GM21619 (cell line): ENCODE measurements at regions not wholly inside any gene's neighbourhood (a gene's known extent, or its start where the extent isn't known, plus 50 kb on each side); places are given as distances from the start of the nearest gene placed in this dataset.
"Not testable (repeated sequence)": the region's sequence is repeated elsewhere in the genome, so short reads cannot be mapped to it uniquely, and the experiment has no call there.

Source experiments
- ATAC-seq: cut with Tn5 transposase; IDR thresholded peaks from one replicate; pipeline ENCODE4 v1.9.1; 2021; ENCODE audit not compliant: unreplicated experiment

DNA sequence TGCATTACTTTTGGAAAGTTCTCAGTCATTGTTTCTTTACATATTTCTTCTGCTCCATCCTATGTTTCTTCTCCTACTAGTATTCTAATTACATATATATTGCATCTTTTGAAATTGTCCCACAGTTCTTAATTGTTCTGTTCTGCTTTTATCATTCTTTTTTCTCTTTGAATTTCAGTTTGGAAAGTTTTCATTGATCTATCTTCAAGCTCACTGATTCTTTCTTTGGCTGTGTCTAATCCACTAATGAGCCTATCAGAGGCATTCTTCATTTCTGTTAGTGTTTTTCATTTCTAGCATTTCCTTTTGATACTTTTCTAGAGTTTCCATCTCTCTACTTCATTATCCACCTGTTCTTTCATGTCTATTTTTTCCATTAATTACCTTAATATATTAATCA is 159.0 kb upstream of the KCNJ15 start:
- no peak for ATAC-seq

DNA sequence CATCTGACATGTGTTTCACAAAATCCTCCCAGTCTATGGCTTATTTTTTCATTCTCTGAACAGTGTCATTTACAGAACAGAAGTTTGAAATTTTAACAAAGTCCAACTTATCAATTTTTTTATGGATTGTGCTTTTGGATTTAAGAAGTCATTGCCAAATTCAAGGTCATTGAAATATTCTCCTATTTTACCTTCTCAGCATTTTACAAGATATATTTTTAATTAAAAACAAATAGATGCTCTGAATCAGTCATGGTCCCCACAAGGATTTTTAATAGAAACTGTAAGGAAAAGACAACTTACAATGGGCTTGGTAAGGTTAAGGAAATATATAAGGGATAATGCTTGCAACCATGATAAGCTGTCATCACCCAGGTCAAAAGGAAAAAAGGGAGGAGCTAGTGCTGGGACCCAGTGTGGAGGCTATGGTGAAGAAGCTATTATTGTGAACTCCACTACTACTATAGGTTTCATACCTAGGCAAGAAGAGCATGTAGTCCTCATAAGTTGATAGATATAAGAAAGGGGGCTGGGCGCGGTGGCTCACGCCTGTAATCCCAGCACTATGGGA is 144.5 kb upstream of the KCNJ15 start:
- ATAC-seq: no peak

GRCh38 chr21:38114717-38115333 is 142.0 kb upstream of the KCNJ15 start:
- no peak for ATAC-seq

- no peak for ATAC-seq
Measured at GRCh38 chr21:38115870-38116269, 140.9 kb upstream of the KCNJ15 start.

DNA sequence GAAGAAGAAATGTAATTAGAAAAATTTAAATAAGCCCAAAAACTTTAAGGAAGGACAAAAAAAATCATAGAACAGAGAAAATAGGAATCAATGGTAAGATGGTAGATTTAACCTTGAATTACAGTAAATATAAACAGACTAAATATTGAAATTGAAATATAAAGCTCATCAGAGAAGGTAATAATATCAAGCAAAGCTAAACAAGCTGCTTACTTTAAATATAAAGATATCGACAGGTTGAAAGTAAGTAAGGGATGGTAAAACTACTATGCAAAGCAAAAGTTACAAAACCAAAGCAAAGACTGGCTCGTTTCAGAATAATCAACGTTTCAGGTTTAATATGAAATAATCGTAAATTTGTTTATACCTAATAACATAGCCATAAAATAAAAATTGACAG is 137.0 kb upstream of the KCNJ15 start:
- ATAC-seq: no peak

GRCh38 chr21:38120679-38120983 is 136.2 kb upstream of the KCNJ15 start:
- ATAC-seq: not testable (repeated sequence)

DNA sequence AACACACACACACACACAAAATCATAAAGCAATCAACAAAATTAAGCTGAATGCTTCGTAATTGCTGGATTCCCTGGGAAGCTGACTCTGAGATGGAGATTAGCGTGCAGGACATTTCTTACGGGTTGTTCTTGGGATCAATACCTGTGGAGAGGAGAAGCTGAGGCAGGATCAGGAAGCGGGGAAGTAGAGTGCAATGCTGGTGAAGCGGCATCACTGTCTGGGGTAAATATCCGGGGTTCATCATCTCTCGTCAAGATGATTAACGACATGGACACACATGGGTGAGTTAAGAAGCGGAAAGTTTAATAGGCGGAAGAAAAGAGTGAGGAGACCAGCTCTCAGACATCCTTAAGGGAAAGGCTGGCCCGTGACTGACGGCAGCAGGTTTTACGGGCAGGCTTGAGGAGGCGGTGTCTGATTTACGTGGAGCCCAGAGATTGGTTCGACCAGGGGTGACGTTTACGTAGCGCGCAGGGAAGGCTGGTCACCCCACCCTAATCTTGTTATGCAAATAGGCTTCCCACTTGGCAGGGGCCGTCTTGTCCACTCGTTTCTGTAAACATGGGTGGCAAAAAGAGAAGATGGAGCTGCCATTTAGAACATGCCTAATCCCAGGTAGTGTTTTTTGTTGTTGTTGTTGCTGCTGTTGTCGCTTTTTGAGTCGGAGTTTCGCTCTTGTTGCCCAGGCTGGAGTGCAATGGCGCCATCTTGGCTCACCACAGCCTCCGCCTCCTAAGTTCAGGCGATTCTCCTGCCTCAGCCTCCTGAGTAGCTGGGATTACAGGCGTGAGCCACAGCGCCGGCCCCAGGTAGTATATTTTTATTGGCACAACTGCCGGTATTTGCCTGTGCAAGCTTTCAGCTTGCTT is 135.6 kb upstream of the KCNJ15 start:
- ATAC-seq: no peak

DNA sequence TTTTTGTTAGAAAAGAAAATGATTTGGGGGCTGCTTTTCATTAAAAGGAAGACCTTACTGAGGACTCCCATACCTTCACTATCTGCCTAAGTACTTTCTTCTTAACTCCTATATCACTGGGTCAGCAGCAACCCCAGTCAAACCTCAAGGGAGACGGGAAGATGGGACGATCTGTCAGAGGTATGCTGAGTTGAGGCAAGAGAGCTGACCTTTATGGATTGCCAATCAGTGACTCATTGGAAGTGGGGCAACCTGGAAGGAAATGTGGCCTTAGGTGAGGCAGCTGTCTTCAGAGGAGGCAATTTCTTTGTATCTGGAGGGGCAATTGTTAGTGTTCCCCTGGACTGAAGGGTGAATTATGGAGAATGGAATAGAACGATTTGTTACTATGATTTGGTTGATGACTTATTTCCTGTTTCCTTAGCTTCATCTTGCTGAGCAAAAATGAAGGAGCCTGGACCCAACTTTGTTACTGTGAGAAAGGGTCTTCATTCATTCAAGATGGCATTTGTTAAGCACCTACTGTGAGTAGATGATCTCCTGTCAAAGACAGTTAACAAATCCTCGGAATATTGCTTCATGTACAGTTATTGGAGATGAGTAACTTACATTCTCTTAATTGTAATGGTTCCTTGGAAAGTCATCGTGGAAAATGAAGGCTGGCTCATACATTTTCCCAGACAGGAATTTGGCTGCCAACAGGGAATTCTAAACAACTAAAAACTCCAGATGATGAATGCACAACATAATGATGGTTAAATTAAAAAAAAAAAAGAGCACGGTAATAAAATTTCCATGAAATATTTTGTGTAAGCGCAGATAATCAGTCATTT is 134.7 kb upstream of the KCNJ15 start:
- no peak for ATAC-seq

- ATAC-seq: no peak
Measured at GRCh38 chr21:38123626-38124025, 133.2 kb upstream of the KCNJ15 start.

DNA sequence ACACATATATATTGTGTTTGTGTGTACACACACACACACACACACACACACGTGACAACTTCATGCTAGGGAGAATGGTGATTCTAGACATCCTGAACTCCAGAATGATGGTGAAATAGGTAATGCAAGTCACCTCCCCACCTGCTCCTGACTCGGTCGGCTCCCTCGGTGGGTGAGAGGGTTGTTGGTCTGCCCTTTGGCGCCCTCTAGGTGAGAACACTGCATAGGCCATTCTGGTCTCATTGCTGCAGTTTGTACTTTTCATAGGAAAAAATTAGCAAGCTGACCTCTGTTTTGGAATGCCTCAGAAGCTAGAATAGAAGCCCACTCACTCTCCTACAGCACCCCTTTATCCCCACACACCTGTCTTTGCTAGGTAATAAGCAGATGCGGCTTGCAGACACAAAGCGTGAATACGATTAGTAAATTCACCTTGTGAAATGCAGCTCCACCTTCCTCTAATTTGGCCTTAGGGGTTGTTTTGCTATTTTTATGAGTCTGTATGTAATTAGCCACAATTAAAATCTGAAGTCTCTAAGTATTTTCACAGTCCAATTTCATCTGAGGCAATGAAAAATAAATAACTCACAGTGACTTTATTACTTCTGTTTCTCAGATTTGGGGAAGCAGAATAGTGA is 130.0 kb upstream of the KCNJ15 start:
- peak; percentile 53 for ATAC-seq

GRCh38 chr21:38129711-38130110 is 127.1 kb upstream of the KCNJ15 start:
- ATAC-seq: no peak

DNA sequence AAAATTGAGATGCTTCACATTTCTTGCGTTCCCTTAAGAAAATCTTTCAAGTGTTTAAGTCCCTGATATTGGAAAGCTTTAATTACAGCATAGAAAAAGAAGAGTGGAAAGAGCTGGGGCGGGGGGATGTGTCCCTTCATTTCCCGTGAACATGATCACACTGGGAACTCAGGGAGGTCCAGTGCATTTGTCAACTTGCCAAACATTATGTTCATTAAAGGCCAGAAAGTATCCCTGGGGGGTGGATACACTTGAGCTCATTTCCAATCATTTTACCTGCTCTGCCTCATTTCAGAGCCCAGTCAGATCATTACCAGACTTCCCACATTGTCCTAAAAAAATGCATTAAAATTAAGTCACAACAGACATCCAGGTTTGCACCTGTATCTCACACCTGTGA is 123.6 kb upstream of the KCNJ15 start:
- ATAC-seq: no peak

DNA sequence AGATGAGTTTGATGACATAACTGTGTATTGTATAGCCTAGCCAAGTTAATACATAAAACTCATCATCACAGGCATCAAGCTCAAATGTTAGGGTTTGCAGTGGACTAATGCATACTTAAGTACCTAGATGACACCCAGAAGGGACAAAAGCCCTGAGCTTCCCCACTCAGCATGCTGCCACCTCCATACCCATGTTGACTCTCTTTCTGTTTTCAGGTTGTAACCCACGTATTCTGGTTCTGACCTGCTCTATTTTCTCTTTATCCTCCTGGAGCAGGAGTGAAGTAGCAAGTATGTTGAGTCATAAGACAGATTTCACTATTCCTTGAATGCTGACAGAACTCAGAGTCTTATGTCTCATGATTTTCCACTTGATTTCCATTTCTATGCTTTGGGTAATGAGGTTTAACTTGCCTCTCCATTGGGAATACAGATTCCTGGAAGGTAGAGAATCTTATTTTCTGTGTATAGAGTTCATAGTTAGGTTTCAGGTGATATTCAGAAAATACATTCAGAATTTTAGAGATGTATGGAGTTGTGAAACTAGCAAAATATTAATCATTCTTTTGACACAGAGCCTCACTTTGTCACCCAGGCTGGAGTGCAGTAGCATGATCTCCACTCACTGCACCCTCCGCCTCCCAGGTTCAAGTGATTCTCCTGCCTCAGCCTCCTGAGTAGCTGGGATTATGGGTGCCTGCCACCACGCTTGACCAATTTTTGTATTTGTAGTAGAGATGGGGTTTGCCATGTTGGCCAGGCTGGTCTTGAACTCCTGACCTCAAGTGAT is 122.5 kb upstream of the KCNJ15 start:
- no peak for ATAC-seq

- ATAC-seq: no peak
Measured at GRCh38 chr21:38136201-38136600, 120.6 kb upstream of the KCNJ15 start.

GRCh38 chr21:38139380-38140168 is 117.2 kb upstream of the KCNJ15 start:
- ATAC-seq: no peak

DNA sequence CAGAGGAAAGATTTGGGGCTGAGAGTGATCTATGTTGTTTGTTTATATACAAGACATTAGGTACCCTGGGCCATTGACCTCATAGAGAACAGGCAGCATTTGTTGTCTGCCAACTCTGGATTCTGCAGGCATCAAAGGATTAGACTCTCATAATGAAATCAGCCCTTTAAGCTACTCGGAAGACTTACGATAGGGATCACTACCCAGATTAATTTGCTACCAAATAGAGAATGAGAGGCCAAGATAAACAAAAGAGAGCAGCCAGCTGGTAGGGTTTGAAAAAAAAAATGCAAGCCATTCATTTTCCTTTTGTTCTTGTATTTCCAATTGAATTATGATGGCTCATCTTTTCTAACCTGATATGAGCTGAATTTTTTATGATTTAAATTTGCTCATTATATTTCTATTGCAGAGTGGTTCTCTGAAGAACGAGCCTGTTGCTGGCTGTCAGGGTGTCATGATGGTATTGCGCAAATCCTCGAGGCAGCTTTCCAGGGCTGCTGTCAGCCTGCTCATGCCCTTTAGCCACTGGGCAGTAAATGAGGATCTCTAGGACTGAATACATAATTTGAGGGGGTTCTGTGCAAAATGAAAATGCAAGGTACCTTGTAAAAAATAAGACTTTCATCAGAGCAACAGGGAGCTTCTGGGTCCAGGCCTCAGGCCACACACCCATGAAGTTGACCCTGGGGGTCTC is 116.4 kb upstream of the KCNJ15 start:
- no peak for ATAC-seq

- ATAC-seq: no peak
Measured at GRCh38 chr21:38142224-38142623, 114.6 kb upstream of the KCNJ15 start.

DNA sequence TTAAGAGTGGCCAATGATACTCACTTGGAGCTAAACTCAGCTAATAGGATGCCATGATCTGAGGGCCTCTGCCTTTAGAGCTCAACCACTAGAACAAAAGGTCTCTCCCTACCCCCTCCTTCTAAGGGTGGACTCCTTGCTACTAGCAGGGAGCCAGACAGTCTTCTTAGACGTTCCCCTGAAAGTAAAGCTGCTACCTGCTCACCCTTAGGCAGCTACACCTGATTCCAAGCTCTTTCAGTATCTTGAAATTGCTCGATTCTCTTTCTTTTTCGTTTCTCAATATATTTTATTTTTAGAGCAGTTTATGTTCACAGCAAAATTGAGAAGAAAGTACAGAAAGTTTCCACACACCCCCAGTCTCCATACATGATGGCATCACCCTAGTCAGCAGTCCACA is 112.6 kb upstream of the KCNJ15 start:
- no peak for ATAC-seq

DNA sequence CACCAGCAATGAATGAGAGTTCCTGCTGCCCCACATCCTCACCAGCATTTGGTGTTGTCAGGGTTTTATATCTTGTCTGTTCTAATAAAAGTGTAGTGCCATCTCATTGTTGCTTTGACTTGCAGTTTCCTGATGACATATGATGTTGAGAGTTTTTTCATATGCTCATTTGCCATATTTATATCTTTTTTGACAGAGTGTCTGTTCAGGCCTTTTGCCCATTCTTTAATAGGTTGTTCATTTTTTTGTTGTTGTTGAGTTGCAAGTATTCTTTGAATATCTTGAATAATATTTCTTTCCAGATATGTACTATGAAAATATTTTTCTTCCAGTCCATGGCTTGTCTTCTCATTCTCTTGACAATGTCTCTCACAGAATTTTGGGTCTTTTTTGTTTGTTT is 111.7 kb upstream of the KCNJ15 start:
- no peak for ATAC-seq
